Tibial artery (tissue), 4 donors: ENCODE measurements at regions not wholly inside any gene's neighbourhood (a gene's known extent, or its start where the extent isn't known, plus 50 kb on each side); places are given as distances from the start of the nearest gene placed in this dataset.
A peak's percentile ranks its signal among the peaks of the same experiment; 100 is the strongest.

Experiments
- DNase-seq, 2 donors: peaks; one replicate each; pipeline ENCODE4 v3.0.0-alpha.2; 2019
- H3K27ac ChIP-seq, 2 donors: fragments of 200-600 bp; sonication (generic) in 1 of 2; 1 replicate in 1 of 2; 2 replicates in 1 of 2; pipeline ENCODE4 v1.5.1; 2018 to 2019; ENCODE audit warnings: mild to moderate bottlenecking in 1 of 2
- H3K27me3 ChIP-seq, 2 donors: fragments of 200-600 bp; sonication (generic) in 1 of 2; one replicate each; pipeline versions ENCODE4 v1.5.1 to v1.6.0; 2016 to 2019
- H3K36me3 ChIP-seq, 3 donors: fragments of 200-600 bp; sonication (generic) in 2 of 3; one replicate each; pipeline ENCODE4 v1.5.1; 2016 to 2019; ENCODE audit warnings: mild to moderate bottlenecking in 2 of 3
- H3K4me1 ChIP-seq, 4 donors: fragments of 200-600 bp; sonication (generic) in 2 of 4; 1 replicate in 3 of 4; 2 replicates in 1 of 4; pipeline ENCODE4 v1.5.1; 2016 to 2019
- H3K4me3 ChIP-seq, 2 donors: fragments of 200-600 bp; sonication (generic) in 1 of 2; 1 replicate in 1 of 2; 2 replicates in 1 of 2; pipeline ENCODE4 v1.5.1; 2018 to 2019; ENCODE audit warnings: mild to moderate bottlenecking in 2 of 2
- H3K9me3 ChIP-seq, 3 donors: fragments of 200-600 bp; sonication (generic) in 1 of 3; one replicate each; pipeline ENCODE4 v1.5.1; 2016 to 2019
- CTCF ChIP-seq, 2 experiments: fragments of 200-600 bp in 1 of 2; fragments of 450-650 bp in 1 of 2; IDR thresholded peaks; one replicate each; pipeline ENCODE4 v1.5.1; 2017 to 2019; ENCODE audit warnings: antibody characterized with exemption in 2 of 2, mild to moderate bottlenecking in 1 of 2, moderate library complexity in 1 of 2
- intact Hi-C: fragments of 100-400 bp; cut with DNase I; formaldehyde crosslinking; loops from one replicate; pipeline ENCODE4 v1.15.0; 2023; ENCODE audit warnings: low total_unique reads

- no peaks in the 10 kb centered on the region for H3K27me3 ChIP-seq
- peak overlapping the region; percentile 80 to 83 for H3K27ac ChIP-seq
- no peaks in the 10 kb centered on the region for H3K9me3 ChIP-seq
- peaks cover 0 to 46% (median 32%) of the 10 kb centered on the region in 4 donors for H3K4me1 ChIP-seq
- intact Hi-C loops = loop anchor here (5.0 to 10.0 kb wide), 2 partner anchors 50 to 153 kb away; partner anchors contain the start of gene NGF
- H3K36me3 ChIP-seq = no peaks in the 10 kb centered on the region
- peak overlapping the region; percentile 27 to 32 for H3K4me3 ChIP-seq
- TF ChIP-seq CTCF (IDR thresholded peaks at IDR 0.05) = peak in 1 of 2 experiments; percentile 21
- DNase-seq = no peak
These were observed 95.1 kb upstream of the TSPAN2 start for GRCh38 chr1:115184260-115184950.

DNA sequence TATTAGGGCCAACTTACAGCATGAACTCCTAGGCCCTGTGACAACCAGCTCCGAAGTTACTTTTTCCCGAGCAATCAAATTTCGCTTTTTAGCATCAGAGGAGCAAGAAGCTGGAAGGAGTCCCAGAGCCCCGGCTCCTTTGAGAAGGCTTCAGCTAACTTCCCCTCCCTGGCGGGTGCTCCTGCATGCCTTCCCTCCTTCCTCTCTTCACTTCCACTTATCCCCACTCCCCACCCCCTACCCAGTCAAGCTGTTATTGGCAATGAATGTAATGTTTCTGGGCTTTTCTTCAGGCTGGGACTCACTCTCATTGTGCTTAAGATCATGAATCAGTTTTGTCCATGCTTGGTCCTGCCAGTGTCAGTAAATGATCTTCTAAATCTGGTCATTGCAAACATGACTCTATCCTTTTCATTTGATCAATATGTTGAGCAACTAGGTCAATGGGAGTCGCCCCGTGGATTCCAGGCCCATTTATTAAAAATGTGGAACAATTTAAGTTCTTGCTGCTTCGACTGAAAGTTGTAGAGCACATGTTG, 94.5 kb upstream of the TSPAN2 start:
- no peak overlapping the region for H3K4me3 ChIP-seq
- peak in 1 of 2 donors; percentile 31 for DNase-seq
- H3K4me1 ChIP-seq = peaks cover 0 to 40% (median 30%) of the 10 kb centered on the region in 4 donors
- no peaks in the 10 kb centered on the region for H3K9me3 ChIP-seq
- no peaks in the 10 kb centered on the region for H3K27me3 ChIP-seq
- H3K36me3 ChIP-seq = no peaks in the 10 kb centered on the region
- TF ChIP-seq CTCF (IDR thresholded peaks at IDR 0.05) = no peak
- intact Hi-C loops = loop anchor here (5.0 to 10.0 kb wide), 2 partner anchors 49 to 154 kb away; partner anchors contain the start of gene NGF
- H3K27ac ChIP-seq = peak overlapping the region; percentile 80 to 83

GRCh38 chr1:115183158-115183557, 93.9 kb upstream of the TSPAN2 start:
- no peaks in the 10 kb centered on the region for H3K36me3 ChIP-seq
- no peak for TF ChIP-seq CTCF (IDR thresholded peaks at IDR 0.05)
- H3K4me1 ChIP-seq = peaks cover 0 to 33% (median 28%) of the 10 kb centered on the region in 4 donors
- H3K27ac ChIP-seq = peak overlapping the region; percentile 80 to 83
- no peaks in the 10 kb centered on the region for H3K9me3 ChIP-seq
- DNase-seq = no peak
- H3K4me3 ChIP-seq = no peak overlapping the region
- intact Hi-C loops = loop anchor here (5.0 to 10.0 kb wide), 2 partner anchors 48 to 154 kb away; partner anchors contain the start of gene NGF
- H3K27me3 ChIP-seq = no peaks in the 10 kb centered on the region

DNA sequence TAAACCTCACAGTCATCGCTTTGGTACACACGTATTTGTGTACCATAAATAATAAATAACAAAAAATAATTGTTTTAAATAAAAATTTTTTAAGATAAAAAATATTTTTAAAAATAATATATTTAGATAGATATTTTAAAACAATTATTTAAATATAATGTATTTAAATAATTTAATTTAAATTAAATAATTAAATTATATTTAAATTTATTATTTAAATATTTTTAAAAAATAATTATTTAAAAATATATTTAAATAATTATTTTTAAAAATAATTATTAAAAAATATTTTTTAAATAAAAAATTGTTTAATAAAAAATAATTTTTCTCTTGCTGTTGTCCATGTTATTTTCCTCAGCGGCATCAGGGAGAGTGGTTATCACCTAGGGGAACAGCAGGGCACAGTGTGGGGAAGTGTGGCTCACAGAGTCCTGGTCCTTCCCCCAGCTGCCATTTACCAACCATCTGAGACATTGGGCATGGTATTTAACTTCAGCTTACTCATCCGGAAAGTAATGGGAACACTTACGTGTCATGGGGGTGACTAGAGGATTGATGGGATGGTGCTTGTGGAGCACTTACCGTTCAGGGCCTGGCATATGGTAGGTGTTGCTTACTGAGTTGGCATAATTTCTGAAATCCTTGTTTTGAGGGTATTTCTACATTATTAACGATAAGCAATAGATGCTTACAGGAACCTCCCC, 92.9 kb upstream of the TSPAN2 start:
- H3K27ac ChIP-seq = no peak overlapping the region
- no peak for TF ChIP-seq CTCF (IDR thresholded peaks at IDR 0.05)
- DNase-seq = no peak
- no peaks in the 10 kb centered on the region for H3K36me3 ChIP-seq
- peaks cover 0 to 32% (median 27%) of the 10 kb centered on the region in 4 donors for H3K4me1 ChIP-seq
- no peaks in the 10 kb centered on the region for H3K27me3 ChIP-seq
- no peak overlapping the region for H3K4me3 ChIP-seq
- H3K9me3 ChIP-seq = no peaks in the 10 kb centered on the region
- intact Hi-C loops = loop anchor here (5.0 to 10.0 kb wide), 2 partner anchors 47 to 155 kb away; partner anchors contain the start of gene NGF

- no peak for DNase-seq
- H3K9me3 ChIP-seq = no peaks in the 10 kb centered on the region
- intact Hi-C loops = loop anchor here (5.0 to 10.0 kb wide), 2 partner anchors 46 to 156 kb away; partner anchors contain the start of gene NGF
These were observed 91.9 kb upstream of the TSPAN2 start for GRCh38 chr1:115181231-115181630.

More at GRCh38 chr1:115181231-115181630, 91.9 kb upstream of the TSPAN2 start:
- Histone ChIP-seq H3K27ac (no peak overlapping the region), H3K36me3 (no peaks in the 10 kb centered on the region), H3K27me3 (no peaks in the 10 kb centered on the region), H3K4me3 (no peak overlapping the region), H3K4me1 (peaks cover 0 to 30% (median 24%) of the 10 kb centered on the region in 4 donors)
- TF ChIP-seq CTCF (IDR thresholded peaks at IDR 0.05) = no peak
